HepG2 (cell line): ENCODE measurements at regions not wholly inside any gene's neighbourhood (a gene's known extent, or its start where the extent isn't known, plus 50 kb on each side); places are given as distances from the start of the nearest gene placed in this dataset.

Experiments
- ATAC-seq: fragments of 200-7000 bp; cut with Tn5 transposase; 3 replicates; pipeline ENCODE4 v1.9.1; 2020; ENCODE audit warnings: mild to moderate bottlenecking, moderate library complexity
- BruUV-seq: library from RNA; stranded (reverse); fragments of 400-500 nt; replicated peaks from 2 replicates; lab custom pipeline; 2021; lab: Mats Ljungman, UMichigan
- CTCF ChIA-PET: fragments of 300-600 bp; formaldehyde crosslinking; extraction: SDS; loops from one replicate; lab custom pipeline; 2021; ENCODE audit warnings: low total read pairs, inconsistent platforms, low intra/inter-chr PET ratio; lab: Yijun Ruan, JAX
- POLR2A ChIA-PET: fragments of 350-600 bp; sonication (Branson Sonifier 250); formaldehyde crosslinking; loops from one replicate; lab custom pipeline; 2020; ENCODE audit warnings: antibody characterized with exemption, inconsistent platforms; lab: Yijun Ruan, JAX
- DNase-seq: peaks from one replicate; pipeline ENCODE4 v3.0.0-alpha.2; 2015; ENCODE audit warnings: low spot score
- FAIRE-seq: peaks from 3 replicates; lab custom pipeline; 2011; peaks lifted over from hg19 to GRCh38; lab: Jason Lieb, UNC
- H2AFZ ChIP-seq: one replicate; pipeline ENCODE4 v1.6.1; 2011; ENCODE audit warnings: low read length, inconsistent platforms
- H3K27ac ChIP-seq: fragments of 300-600 bp; 3 replicates; pipeline ENCODE4 v1.8.0; 2011; ENCODE audit warnings: mixed run types, mild to moderate bottlenecking, mixed read lengths, low read length, inconsistent platforms; ENCODE audit not compliant: insufficient read depth; ENCODE audit errors: extremely low read length
- H3K27me3 ChIP-seq, 2 experiments: fragments of 200-600 bp in 1 of 2; 2 replicates in 1 of 2; 3 replicates in 1 of 2; pipeline versions ENCODE4 v1.6.0 to v1.8.0; 2011; ENCODE audit warnings: low read length in 2 of 2, mild to moderate bottlenecking in 2 of 2, moderate library complexity in 2 of 2, inconsistent platforms in 1 of 2; ENCODE audit not compliant: insufficient read depth in 2 of 2, control insufficient read depth in 1 of 2
- H3K36me3 ChIP-seq, 2 experiments: fragments of 200-600 bp in 1 of 2; replicated peaks in 1 of 2; 2 replicates in 1 of 2; 3 replicates in 1 of 2; pipeline versions ENCODE4 v1.5.1 to v1.8.0; 2011; ENCODE audit warnings: low read length in 2 of 2, inconsistent platforms in 1 of 2; ENCODE audit not compliant: insufficient read depth in 2 of 2, control insufficient read depth in 1 of 2
- H3K4me1 ChIP-seq: 2 replicates; pipeline ENCODE4 v1.5.1; 2012; ENCODE audit warnings: low read length, inconsistent platforms; ENCODE audit not compliant: insufficient read depth
- H3K4me2 ChIP-seq: 2 replicates; pipeline ENCODE4 v1.6.0; 2011; ENCODE audit warnings: low read depth, low read length, inconsistent platforms
- H3K4me3 ChIP-seq, 3 experiments: fragments of 200-600 bp in 1 of 3; sonication (generic), shearing (Covaris generic) in 1 of 3; replicated peaks in 1 of 3; 2 replicates each; pipeline ENCODE4 v1.5.1; 2011 to 2016; ENCODE audit warnings: low read length in 3 of 3, inconsistent platforms in 2 of 3, low read depth in 2 of 3, mild to moderate bottlenecking in 2 of 3, control low read depth in 1 of 3, mixed read lengths in 1 of 3; ENCODE audit not compliant: insufficient read depth in 1 of 3
- H3K79me2 ChIP-seq: one replicate; pipeline ENCODE4 v1.6.1; 2011; ENCODE audit warnings: low read length, inconsistent platforms; ENCODE audit not compliant: insufficient read depth
- H3K9ac ChIP-seq: 2 replicates; pipeline ENCODE4 v1.6.0; 2011; ENCODE audit warnings: mild to moderate bottlenecking, low read depth, low read length, inconsistent platforms; ENCODE audit not compliant: insufficient read depth
- H3K9me3 ChIP-seq: 2 replicates; pipeline ENCODE4 v1.5.1; 2012; ENCODE audit warnings: mild to moderate bottlenecking, low read length
- H4K20me1 ChIP-seq: 2 replicates; pipeline ENCODE4 v1.6.0; 2011; ENCODE audit warnings: inconsistent platforms, mild to moderate bottlenecking, low read length, moderate library complexity; ENCODE audit not compliant: insufficient read depth
- ARNTL ChIP-seq: sonication (generic); formaldehyde crosslinking; IDR thresholded peaks from 2 replicates; pipeline ENCODE4 v1.4.0; 2020; ENCODE audit warnings: mild to moderate bottlenecking, missing genetic modification reagents
- ATM ChIP-seq: fragments of 450-650 bp; IDR thresholded peaks from 2 replicates; pipeline ENCODE4 v1.7.1; 2017; ENCODE audit warnings: mild to moderate bottlenecking, borderline replicate concordance
- CAMTA2 ChIP-seq: sonication (generic); formaldehyde crosslinking; IDR thresholded peaks from 2 replicates; pipeline ENCODE4 v1.4.0; 2020; ENCODE audit warnings: mild to moderate bottlenecking, missing genetic modification reagents, borderline replicate concordance
- EP300 ChIP-seq, 3 experiments: sonication (generic) in 1 of 3; formaldehyde crosslinking in 1 of 3; IDR thresholded peaks; 2 replicates each; pipeline versions ENCODE4 v1.5.1 to v1.6.1; 2011 to 2020; ENCODE audit warnings: low read depth in 2 of 3, low read length in 2 of 3, borderline replicate concordance in 1 of 3, improper control_type of control experiment in 1 of 3, mild to moderate bottlenecking in 1 of 3, missing genetic modification reagents in 1 of 3, moderate library complexity in 1 of 3
- KMT2B ChIP-seq: IDR thresholded peaks from 2 replicates; pipeline ENCODE4 v1.6.1; 2016; ENCODE audit warnings: missing genetic modification reagents, missing compliant biosample characterization
- MAFF ChIP-seq: IDR thresholded peaks from 2 replicates; pipeline ENCODE4 v1.6.1; 2011; ENCODE audit warnings: low read depth, low read length, improper control_type of control experiment
- SPEN ChIP-seq: sonication (generic); formaldehyde crosslinking; IDR thresholded peaks from 2 replicates; pipeline ENCODE4 v1.5.1; 2020; ENCODE audit warnings: low read depth, mild to moderate bottlenecking, missing genetic modification reagents
- TERF1 ChIP-seq: sonication (generic); formaldehyde crosslinking; IDR thresholded peaks from 2 replicates; pipeline ENCODE4 v1.8.0; 2022; ENCODE audit warnings: mild to moderate bottlenecking, missing genetic modification reagents, moderate library complexity
- ZBTB8A ChIP-seq: sonication (generic); formaldehyde crosslinking; IDR thresholded peaks from 2 replicates; pipeline ENCODE4 v1.4.0; 2020; ENCODE audit warnings: mild to moderate bottlenecking, low read depth, missing genetic modification reagents, borderline replicate concordance
- ZNF512 ChIP-seq: sonication (generic); formaldehyde crosslinking; IDR thresholded peaks from 2 replicates; pipeline ENCODE4 v1.4.0; 2020; ENCODE audit warnings: mild to moderate bottlenecking, missing genetic modification reagents
- ZNF780A ChIP-seq: sonication (generic); formaldehyde crosslinking; IDR thresholded peaks from 2 replicates; pipeline ENCODE4 v1.8.0; 2022; ENCODE audit warnings: mild to moderate bottlenecking, missing genetic modification reagents, moderate library complexity
- WGBS: methylation state at CpG from one replicate; pipeline ENCODE4 v1.1.6; 2017; ENCODE audit warnings: low lambda C conversion rate; 5-methylcytosine and 5-hydroxymethylcytosine counted together
- in situ Hi-C: cut with HindIII; loops from 2 replicates; pipeline ENCODE4 v1.10.0; 2017; ENCODE audit warnings: low pct_unique_long_range_greater_than_20kb; ENCODE audit not compliant: extremely low pct_ligation_motif_present
- intact Hi-C: fragments of 100-400 bp; cut with micrococcal nuclease; formaldehyde crosslinking; loops from one replicate; pipeline ENCODE4 v1.10.0; 2022; ENCODE audit not compliant: unreplicated experiment
- TF ChIP-seq, protein P1 (sequence below): IDR thresholded peaks from 2 replicates; pipeline ENCODE4 v1.6.1; 2018; ENCODE audit warnings: missing genetic modification reagents, mild to moderate bottlenecking, missing compliant biosample characterization
- TF ChIP-seq, protein P2 (sequence below): sonication (generic); formaldehyde crosslinking; conservative IDR thresholded peaks from 2 replicates; pipeline ENCODE4 v1.4.0; 2020; ENCODE audit warnings: missing genetic modification reagents

- no peaks in the 10 kb centered on the region for H3K9me3 ChIP-seq
- intact Hi-C loops, result no loop called here
- TF ChIP-seq, protein P1, sequence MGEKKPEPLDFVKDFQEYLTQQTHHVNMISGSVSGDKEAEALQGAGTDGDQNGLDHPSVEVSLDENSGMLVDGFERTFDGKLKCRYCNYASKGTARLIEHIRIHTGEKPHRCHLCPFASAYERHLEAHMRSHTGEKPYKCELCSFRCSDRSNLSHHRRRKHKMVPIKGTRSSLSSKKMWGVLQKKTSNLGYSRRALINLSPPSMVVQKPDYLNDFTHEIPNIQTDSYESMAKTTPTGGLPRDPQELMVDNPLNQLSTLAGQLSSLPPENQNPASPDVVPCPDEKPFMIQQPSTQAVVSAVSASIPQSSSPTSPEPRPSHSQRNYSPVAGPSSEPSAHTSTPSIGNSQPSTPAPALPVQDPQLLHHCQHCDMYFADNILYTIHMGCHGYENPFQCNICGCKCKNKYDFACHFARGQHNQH (CRISPR knock-in tag), result no peak
- no peak for TF ChIP-seq ZBTB8A (CRISPR knock-in tag)
- TF ChIP-seq KMT2B, result no peak
- H3K9ac ChIP-seq, result no peak overlapping the region
- no TSS peak for BruUV-seq
- no peaks in the 10 kb centered on the region for H3K36me3 ChIP-seq
- DNase-seq, result no peak
- no peaks in the 10 kb centered on the region for H3K27me3 ChIP-seq
- no peak for FAIRE-seq
- H3K4me1 ChIP-seq, result no peaks in the 10 kb centered on the region
- H4K20me1 ChIP-seq, result no peaks in the 10 kb centered on the region
- no peak overlapping the region for H3K4me2 ChIP-seq
- CTCF ChIA-PET, result no interaction called here
- H3K27ac ChIP-seq, result no peak overlapping the region
- no peaks in the 10 kb centered on the region for H3K79me2 ChIP-seq
- ATAC-seq, result no peak
- H2AFZ ChIP-seq, result no peak overlapping the region
- POLR2A ChIA-PET, result no interaction called here
- H3K4me3 ChIP-seq, result no peak overlapping the region
- in situ Hi-C loops, result no loop called here
Observed at GRCh38 chr1:187338762-187339412, 510.1 kb downstream of the PLA2G4A start.

- no peak for ATAC-seq
- no peaks in the 10 kb centered on the region for H3K36me3 ChIP-seq
- H4K20me1 ChIP-seq, result no peaks in the 10 kb centered on the region
- H3K9me3 ChIP-seq, result no peaks in the 10 kb centered on the region
- H3K27me3 ChIP-seq, result no peaks in the 10 kb centered on the region
- ChIA-PET CTCF (no interaction called here), POLR2A (no interaction called here)
- H3K79me2 ChIP-seq, result no peaks in the 10 kb centered on the region
- H3K27ac ChIP-seq, result no peak overlapping the region
- WGBS, result 1% methylated on average over 5 of the region's 5 CpGs
- H3K4me1 ChIP-seq, result no peaks in the 10 kb centered on the region
- H3K4me3 ChIP-seq, result no peak overlapping the region
- H3K9ac ChIP-seq, result no peak overlapping the region
- DNase-seq, result no peak
- no peak overlapping the region for H2AFZ ChIP-seq
- in situ Hi-C loops, result no loop called here
- no peak overlapping the region for H3K4me2 ChIP-seq
- FAIRE-seq, result no peak
- intact Hi-C loops, result no loop called here
- BruUV-seq, result no TSS peak
- no peak for TF ChIP-seq MAFF
- TF ChIP-seq CAMTA2 (CRISPR knock-in tag), result no peak
- TF ChIP-seq, protein P2, sequence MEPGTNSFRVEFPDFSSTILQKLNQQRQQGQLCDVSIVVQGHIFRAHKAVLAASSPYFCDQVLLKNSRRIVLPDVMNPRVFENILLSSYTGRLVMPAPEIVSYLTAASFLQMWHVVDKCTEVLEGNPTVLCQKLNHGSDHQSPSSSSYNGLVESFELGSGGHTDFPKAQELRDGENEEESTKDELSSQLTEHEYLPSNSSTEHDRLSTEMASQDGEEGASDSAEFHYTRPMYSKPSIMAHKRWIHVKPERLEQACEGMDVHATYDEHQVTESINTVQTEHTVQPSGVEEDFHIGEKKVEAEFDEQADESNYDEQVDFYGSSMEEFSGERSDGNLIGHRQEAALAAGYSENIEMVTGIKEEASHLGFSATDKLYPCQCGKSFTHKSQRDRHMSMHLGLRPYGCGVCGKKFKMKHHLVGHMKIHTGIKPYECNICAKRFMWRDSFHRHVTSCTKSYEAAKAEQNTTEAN (CRISPR knock-in tag), result no peak
- TF ChIP-seq ARNTL (CRISPR knock-in tag), result no peak
- TF ChIP-seq ATM, result no peak
- TF ChIP-seq ZNF512 (CRISPR knock-in tag), result no peak
- no peak for TF ChIP-seq ZNF780A (CRISPR knock-in tag)
- TF ChIP-seq EP300 (IDR thresholded peaks at IDR 0.05; ENCODE audit: low read depth in 2 of 2, low read length in 2 of 2), result no peak
- TF ChIP-seq EP300 (CRISPR knock-in tag; IDR thresholded peaks at IDR 0.05; ENCODE audit: borderline replicate concordance), result no peak
- no peak for TF ChIP-seq TERF1 (CRISPR knock-in tag)
- no peak for TF ChIP-seq SPEN (CRISPR knock-in tag)
Observed at GRCh38 chr1:187342495-187342894, 513.7 kb downstream of the PLA2G4A start.
